Tibial artery (tissue), 4 donors: ENCODE measurements at regions not wholly inside any gene's neighbourhood (a gene's known extent, or its start where the extent isn't known, plus 50 kb on each side); places are given as distances from the start of the nearest gene placed in this dataset.

ENCODE experiments used
- DNase-seq, 2 donors: peaks; one replicate each; pipeline ENCODE4 v3.0.0-alpha.2; 2019
- H3K27ac ChIP-seq, 2 donors: fragments of 200-600 bp; sonication (generic) in 1 of 2; 1 replicate in 1 of 2; 2 replicates in 1 of 2; pipeline ENCODE4 v1.5.1; 2018 to 2019; ENCODE audit warnings: mild to moderate bottlenecking in 1 of 2
- H3K27me3 ChIP-seq, 2 donors: fragments of 200-600 bp; sonication (generic) in 1 of 2; one replicate each; pipeline versions ENCODE4 v1.5.1 to v1.6.0; 2016 to 2019
- H3K36me3 ChIP-seq, 3 donors: fragments of 200-600 bp; sonication (generic) in 2 of 3; one replicate each; pipeline ENCODE4 v1.5.1; 2016 to 2019; ENCODE audit warnings: mild to moderate bottlenecking in 2 of 3
- H3K4me1 ChIP-seq, 4 donors: fragments of 200-600 bp; sonication (generic) in 2 of 4; 1 replicate in 3 of 4; 2 replicates in 1 of 4; pipeline ENCODE4 v1.5.1; 2016 to 2019
- H3K4me3 ChIP-seq, 2 donors: fragments of 200-600 bp; sonication (generic) in 1 of 2; 1 replicate in 1 of 2; 2 replicates in 1 of 2; pipeline ENCODE4 v1.5.1; 2018 to 2019; ENCODE audit warnings: mild to moderate bottlenecking in 2 of 2
- H3K9me3 ChIP-seq, 3 donors: fragments of 200-600 bp; sonication (generic) in 1 of 3; one replicate each; pipeline ENCODE4 v1.5.1; 2016 to 2019
- intact Hi-C: fragments of 100-400 bp; cut with DNase I; formaldehyde crosslinking; loops from one replicate; pipeline ENCODE4 v1.15.0; 2023; ENCODE audit warnings: low total_unique reads
- TF ChIP-seq, protein P1 (sequence below), 2 experiments: fragments of 200-600 bp in 1 of 2; fragments of 450-650 bp in 1 of 2; IDR thresholded peaks; one replicate each; pipeline ENCODE4 v1.5.1; 2017 to 2019; ENCODE audit warnings: antibody characterized with exemption in 2 of 2, mild to moderate bottlenecking in 1 of 2, moderate library complexity in 1 of 2

GRCh38 chr1:5435414-5435813 lies 556.8 kb downstream of the NPHP4 start:
- intact Hi-C loops, result no loop called here

GRCh38 chr1:5432436-5432835 lies 559.8 kb downstream of the NPHP4 start:
- TF ChIP-seq, protein P1, sequence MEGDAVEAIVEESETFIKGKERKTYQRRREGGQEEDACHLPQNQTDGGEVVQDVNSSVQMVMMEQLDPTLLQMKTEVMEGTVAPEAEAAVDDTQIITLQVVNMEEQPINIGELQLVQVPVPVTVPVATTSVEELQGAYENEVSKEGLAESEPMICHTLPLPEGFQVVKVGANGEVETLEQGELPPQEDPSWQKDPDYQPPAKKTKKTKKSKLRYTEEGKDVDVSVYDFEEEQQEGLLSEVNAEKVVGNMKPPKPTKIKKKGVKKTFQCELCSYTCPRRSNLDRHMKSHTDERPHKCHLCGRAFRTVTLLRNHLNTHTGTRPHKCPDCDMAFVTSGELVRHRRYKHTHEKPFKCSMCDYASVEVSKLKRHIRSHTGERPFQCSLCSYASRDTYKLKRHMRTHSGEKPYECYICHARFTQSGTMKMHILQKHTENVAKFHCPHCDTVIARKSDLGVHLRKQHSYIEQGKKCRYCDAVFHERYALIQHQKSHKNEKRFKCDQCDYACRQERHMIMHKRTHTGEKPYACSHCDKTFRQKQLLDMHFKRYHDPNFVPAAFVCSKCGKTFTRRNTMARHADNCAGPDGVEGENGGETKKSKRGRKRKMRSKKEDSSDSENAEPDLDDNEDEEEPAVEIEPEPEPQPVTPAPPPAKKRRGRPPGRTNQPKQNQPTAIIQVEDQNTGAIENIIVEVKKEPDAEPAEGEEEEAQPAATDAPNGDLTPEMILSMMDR (IDR thresholded peaks at IDR 0.05), result no peak
- Histone ChIP-seq H3K27ac (no peak overlapping the region), H3K9me3 (no peaks in the 10 kb centered on the region), H3K27me3 (peaks cover 0 to 68% of the 10 kb centered on the region in 2 donors), H3K4me3 (no peak overlapping the region), H3K4me1 (no peaks in the 10 kb centered on the region), H3K36me3 (no peaks in the 10 kb centered on the region)
- DNase-seq, result no peak
- intact Hi-C loops, result no loop called here

More at GRCh38 chr1:5435414-5435813, 556.8 kb downstream of the NPHP4 start:
- Histone ChIP-seq H3K9me3 (peaks cover 0 to 23% (median 0%) of the 10 kb centered on the region in 3 donors), H3K27me3 (peaks cover 0 to 48% of the 10 kb centered on the region in 2 donors), H3K4me3 (no peak overlapping the region), H3K27ac (no peak overlapping the region), H3K4me1 (no peaks in the 10 kb centered on the region), H3K36me3 (no peaks in the 10 kb centered on the region)
- DNase-seq, result no peak
- TF ChIP-seq, protein P1 (IDR thresholded peaks at IDR 0.05), result no peak

DNA sequence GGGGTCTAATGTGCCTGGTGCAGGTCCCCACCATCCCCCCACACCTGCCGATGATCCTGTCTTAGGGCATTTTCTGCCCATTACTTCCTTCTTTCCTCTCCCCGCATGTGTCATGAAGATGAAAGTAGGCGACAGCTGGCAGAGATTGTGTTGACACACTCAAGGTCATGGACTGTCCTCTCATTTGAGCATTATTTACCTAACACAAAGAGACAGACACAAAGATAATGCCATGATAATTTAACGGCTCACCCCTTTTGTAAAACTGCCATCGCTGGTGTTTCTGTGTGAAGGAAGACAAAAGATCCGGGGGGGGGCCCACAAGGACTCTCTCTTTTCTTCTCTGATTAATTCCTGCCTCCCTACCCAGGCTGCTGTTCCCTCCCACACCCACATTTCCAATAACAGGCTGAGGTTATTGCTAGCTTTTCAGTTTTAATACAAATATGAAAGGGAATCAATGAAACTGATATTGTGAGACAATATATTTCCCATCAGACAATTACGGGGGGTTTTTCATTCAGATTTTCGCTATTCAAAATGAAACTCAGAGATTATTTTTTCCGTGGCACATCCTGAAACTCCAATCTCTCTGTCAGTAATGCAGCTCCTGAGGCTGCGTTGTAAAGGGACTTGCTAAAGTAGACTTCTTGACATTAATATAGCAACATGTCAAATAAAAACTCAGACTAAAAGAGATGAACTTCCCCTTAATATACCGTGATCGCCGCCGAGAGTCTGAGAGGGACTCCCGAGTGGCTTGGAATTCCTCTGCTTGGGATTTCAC lies 561.1 kb downstream of the NPHP4 start:
- peaks cover 0 to 75% of the 10 kb centered on the region in 2 donors for H3K27me3 ChIP-seq
- H3K27ac ChIP-seq, result no peak overlapping the region
- H3K36me3 ChIP-seq, result no peaks in the 10 kb centered on the region
- intact Hi-C loops, result no loop called here
- no peak for DNase-seq
- no peaks in the 10 kb centered on the region for H3K4me1 ChIP-seq
- no peak overlapping the region for H3K4me3 ChIP-seq
- TF ChIP-seq, protein P1 (IDR thresholded peaks at IDR 0.05), result no peak
- no peaks in the 10 kb centered on the region for H3K9me3 ChIP-seq

DNA sequence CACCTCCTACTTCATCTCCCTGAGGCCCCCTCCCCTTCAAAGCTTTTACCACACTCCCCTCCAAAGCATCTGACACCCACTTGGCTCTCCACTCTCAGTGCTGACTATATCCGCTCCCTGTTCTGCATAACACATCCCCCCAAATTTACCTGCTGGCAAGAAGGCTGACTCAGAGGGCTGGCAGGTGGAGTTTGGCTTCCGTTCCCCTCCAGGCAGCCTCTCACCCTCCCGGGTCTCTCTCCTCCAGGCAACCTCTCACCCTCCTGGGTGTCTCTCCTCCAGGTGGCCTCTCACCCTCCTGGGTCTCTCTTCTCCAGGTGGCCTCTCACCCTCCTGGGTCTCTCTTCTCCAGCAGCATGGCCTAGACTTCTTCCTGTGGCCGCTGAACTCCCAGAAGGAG lies 562.1 kb downstream of the NPHP4 start:
- no peak overlapping the region for H3K4me3 ChIP-seq
- H3K36me3 ChIP-seq, result no peaks in the 10 kb centered on the region
- no peaks in the 10 kb centered on the region for H3K9me3 ChIP-seq
- TF ChIP-seq, protein P1 (IDR thresholded peaks at IDR 0.05), result no peak
- intact Hi-C loops, result no loop called here
- H3K27ac ChIP-seq, result no peak overlapping the region
- no peaks in the 10 kb centered on the region for H3K4me1 ChIP-seq
- peaks cover 0 to 66% of the 10 kb centered on the region in 2 donors for H3K27me3 ChIP-seq
- DNase-seq, result no peak

DNA sequence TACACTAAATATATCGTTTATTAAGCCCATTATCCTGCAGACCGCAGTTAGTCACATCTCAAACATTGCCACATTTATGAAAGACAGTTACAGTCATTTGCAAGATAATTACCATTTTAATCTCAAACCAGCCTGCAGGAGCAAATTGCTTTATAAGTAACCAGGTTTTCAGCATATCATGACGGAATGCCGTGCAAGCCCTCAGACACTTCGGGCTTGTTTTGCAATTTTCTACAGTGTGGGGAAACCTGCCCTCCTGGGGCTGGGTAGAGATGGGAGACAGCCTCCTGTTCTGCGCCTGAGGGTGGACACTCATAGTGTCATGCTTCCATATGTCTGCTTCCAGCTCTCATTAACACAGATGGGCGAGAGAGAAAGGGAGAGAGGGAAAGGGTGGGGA lies 563.9 kb downstream of the NPHP4 start:
- Histone ChIP-seq H3K4me3 (no peak overlapping the region), H3K27ac (no peak overlapping the region), H3K4me1 (no peaks in the 10 kb centered on the region), H3K9me3 (no peaks in the 10 kb centered on the region), H3K36me3 (no peaks in the 10 kb centered on the region), H3K27me3 (peaks cover 0 to 73% of the 10 kb centered on the region in 2 donors)
- TF ChIP-seq, protein P1 (IDR thresholded peaks at IDR 0.05), result no peak
- intact Hi-C loops, result no loop called here
- no peak for DNase-seq
